Rectal smooth muscle tissue (tissue), 1 donor: ENCODE measurements at regions not wholly inside any gene's neighbourhood (a gene's known extent, or its start where the extent isn't known, plus 50 kb on each side); places are given as distances from the start of the nearest gene placed in this dataset.
"Not testable (repeated sequence)": the region's sequence is repeated elsewhere in the genome, so short reads cannot be mapped to it uniquely, and the experiment has no call there.

Experiments
- H3K27ac ChIP-seq: one replicate; pipeline ENCODE4 v1.7.0; 2013; ENCODE audit warnings: low read depth, low read length, inconsistent platforms
- H3K27me3 ChIP-seq: one replicate; pipeline ENCODE4 v1.7.0; 2013; ENCODE audit warnings: low read length; ENCODE audit not compliant: control insufficient read depth, insufficient read depth
- H3K36me3 ChIP-seq: one replicate; pipeline ENCODE4 v1.7.0; 2013; ENCODE audit warnings: low read length; ENCODE audit not compliant: control insufficient read depth, insufficient read depth
- H3K4me1 ChIP-seq: one replicate; pipeline ENCODE4 v1.7.0; 2013; ENCODE audit warnings: low read length; ENCODE audit not compliant: control insufficient read depth, insufficient read depth
- H3K4me3 ChIP-seq: one replicate; pipeline ENCODE4 v1.7.0; 2013; ENCODE audit warnings: low read length
- H3K9ac ChIP-seq: one replicate; pipeline ENCODE4 v1.7.0; 2013; ENCODE audit warnings: low read length

DNA sequence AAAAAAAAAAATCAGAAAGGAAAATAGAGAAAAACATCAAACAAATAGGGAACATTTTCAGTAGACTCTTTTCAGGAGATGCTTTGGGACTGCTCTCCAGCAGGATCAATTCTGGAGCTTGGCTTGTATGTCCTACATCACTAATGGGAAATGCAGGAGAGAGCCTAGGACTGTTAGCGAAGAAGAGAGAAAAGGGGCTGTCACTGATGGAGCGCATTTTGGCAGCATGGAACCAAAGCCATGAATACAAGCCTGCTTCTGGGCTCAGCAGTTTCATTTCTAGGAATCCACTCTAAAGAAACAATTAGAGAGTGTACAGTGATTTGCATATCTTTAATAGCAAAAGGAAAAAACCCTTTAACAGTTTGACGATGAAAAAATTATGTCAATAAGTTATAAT, 203.9 kb downstream of the NUFIP1 start:
- Histone ChIP-seq H3K4me1 (no peaks in the 10 kb centered on the region), H3K4me3 (no peak overlapping the region), H3K27ac (no peak overlapping the region), H3K36me3 (no peaks in the 10 kb centered on the region), H3K9ac (no peak overlapping the region), H3K27me3 (no peaks in the 10 kb centered on the region)

DNA sequence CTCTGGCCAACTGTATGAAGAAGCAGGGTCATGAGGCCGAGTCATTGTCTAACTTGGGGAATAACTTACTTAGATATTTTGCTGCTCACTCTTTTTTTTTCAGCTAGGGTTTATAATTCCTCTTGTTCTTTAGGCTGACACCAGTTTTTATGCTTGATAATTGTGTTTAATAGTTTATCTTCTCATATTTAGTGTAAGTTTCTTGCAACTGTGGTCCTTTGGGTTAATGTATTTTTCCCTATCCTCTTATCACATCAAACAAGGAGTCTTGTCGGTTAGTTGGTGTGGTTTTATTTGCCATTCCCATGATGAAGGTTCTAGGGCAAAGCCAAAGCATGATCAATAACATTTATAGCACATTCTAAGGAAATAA, 204.6 kb downstream of the NUFIP1 start:
- Histone ChIP-seq H3K4me3 (no peak overlapping the region), H3K36me3 (no peaks in the 10 kb centered on the region), H3K9ac (no peak overlapping the region), H3K4me1 (no peaks in the 10 kb centered on the region), H3K27ac (no peak overlapping the region), H3K27me3 (no peaks in the 10 kb centered on the region)

DNA sequence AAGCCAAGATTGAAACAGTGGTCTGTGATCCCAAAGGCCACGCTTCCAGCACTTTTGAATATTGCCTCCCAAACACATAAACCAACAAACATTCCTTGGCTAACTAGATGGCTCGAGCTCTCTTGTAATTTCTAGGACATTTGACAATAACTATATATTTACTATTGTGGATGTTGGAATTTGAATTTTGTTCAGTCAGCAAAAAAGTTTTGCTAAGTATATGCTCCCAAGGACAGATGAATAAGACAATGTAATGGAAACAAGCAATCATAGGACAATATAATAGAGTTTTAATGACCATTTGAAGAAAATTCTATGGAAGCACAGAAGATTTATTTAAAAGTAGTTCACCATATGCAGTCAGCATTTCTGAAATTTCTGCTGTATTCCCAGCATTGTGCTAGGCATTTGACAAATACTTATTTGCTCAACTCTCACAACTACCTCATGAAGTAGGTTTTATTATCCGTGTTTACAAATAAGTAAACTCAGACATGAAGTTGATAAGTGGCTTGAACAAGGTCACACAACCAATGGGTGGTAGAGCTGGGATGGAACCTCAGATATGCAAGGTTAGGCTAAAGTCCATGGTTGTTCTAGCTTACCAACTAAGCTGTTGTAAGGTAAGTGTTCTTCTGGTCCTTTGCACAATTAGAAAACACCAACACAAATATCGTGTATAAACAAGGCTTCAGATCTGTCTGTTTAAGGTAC, 205.1 kb downstream of the NUFIP1 start:
- H3K4me3 ChIP-seq = no peak overlapping the region
- no peaks in the 10 kb centered on the region for H3K36me3 ChIP-seq
- H3K27ac ChIP-seq = no peak overlapping the region
- no peak overlapping the region for H3K9ac ChIP-seq
- no peaks in the 10 kb centered on the region for H3K27me3 ChIP-seq
- no peaks in the 10 kb centered on the region for H3K4me1 ChIP-seq

DNA sequence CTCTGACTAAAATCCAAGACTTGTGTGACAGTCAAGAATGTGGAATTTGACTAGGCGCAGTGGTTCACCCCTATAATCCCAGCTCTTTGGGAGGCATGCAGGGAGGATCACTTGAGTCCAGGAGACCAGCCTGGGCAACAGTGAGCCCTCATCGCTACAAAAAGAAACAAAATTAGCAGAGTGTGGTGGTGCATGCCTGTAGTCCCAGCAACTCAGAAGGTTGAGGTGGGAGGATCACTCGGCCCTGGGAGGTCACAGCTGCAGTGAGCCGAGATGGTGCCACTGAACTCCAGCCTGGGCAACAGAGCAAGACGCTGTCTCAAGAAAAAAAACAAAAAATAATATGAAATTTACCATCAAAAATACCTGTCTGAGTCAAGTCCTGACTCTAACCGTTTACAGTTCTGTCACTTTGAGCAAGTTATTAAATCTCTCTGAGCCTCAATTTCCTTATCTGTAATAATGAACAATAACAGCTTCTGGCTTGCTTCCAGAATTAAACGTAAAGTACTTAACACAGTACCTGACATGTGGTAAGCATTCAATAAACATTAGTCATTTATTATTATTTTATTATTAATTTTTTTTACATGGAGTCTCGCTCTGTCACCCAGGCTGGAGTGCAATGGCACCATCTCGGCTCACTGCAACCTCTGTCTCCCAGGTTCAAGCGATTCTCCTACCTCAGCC, 204.6 kb upstream of the TSC22D1 start:
- H3K4me1 ChIP-seq = no peaks in the 10 kb centered on the region
- no peaks in the 10 kb centered on the region for H3K36me3 ChIP-seq
- H3K4me3 ChIP-seq = no peak overlapping the region
- H3K27me3 ChIP-seq = no peaks in the 10 kb centered on the region
- H3K9ac ChIP-seq = no peak overlapping the region
- no peak overlapping the region for H3K27ac ChIP-seq

DNA sequence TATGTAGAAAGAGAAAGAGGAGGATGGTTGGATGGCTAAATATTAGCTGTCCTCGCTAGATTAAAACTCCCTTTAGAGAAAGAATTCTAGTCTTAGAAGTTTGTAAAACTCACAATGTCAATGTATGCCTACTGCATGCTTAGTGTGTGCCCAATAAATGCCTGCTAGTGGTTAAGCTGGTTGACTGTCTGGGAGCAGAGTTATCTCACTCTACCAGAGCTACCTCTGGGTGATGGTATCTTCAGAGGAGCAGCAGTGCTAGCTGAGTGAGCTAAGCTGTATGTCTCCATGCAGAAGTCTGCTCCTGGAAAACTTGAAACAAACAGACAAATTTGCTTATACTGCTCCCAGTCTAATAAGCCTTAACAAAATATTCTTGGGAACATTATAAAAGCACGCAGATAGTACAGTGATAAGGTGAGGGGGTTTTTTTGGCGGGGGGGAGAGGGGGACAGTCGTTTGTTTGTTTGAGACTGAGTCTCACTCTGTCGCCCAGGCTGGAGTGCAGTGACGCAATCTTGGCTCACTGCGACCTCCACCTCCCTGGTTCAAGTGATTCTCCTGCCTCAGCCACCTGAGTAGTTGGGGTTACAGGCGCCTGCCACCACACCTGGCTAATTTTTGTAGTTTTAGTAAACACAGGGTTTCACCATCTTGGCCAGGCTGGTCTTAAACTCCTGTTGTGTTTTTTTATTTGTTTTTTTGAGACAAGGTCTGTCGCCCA, 202.8 kb upstream of the TSC22D1 start:
- Histone ChIP-seq H3K27me3 (no peaks in the 10 kb centered on the region), H3K36me3 (no peaks in the 10 kb centered on the region), H3K9ac (no peak overlapping the region), H3K27ac (no peak overlapping the region), H3K4me1 (no peaks in the 10 kb centered on the region), H3K4me3 (no peak overlapping the region)

DNA sequence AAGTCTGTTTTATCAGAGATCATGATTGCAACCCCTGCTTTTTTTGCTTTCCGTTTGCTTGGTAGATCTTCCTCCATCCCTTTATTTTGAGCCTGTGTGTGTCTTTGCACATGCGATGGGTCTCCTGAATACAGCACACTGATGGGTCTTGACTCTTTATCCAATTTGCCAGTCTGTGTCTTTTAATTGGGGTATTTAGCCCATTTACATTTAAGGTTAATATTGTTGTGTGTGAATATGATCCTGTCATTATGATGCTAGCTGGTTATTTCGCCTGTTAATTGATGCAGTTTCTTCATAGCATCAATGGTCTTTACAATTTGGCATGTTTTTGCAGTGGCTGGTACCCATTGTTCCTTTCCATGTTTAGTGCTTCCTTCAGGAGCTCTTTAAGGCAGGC, 199.2 kb upstream of the TSC22D1 start:
- not testable (repeated sequence) for H3K36me3 ChIP-seq, H3K9ac ChIP-seq, H3K27me3 ChIP-seq, H3K27ac ChIP-seq, H3K4me3 ChIP-seq, H3K4me1 ChIP-seq

DNA sequence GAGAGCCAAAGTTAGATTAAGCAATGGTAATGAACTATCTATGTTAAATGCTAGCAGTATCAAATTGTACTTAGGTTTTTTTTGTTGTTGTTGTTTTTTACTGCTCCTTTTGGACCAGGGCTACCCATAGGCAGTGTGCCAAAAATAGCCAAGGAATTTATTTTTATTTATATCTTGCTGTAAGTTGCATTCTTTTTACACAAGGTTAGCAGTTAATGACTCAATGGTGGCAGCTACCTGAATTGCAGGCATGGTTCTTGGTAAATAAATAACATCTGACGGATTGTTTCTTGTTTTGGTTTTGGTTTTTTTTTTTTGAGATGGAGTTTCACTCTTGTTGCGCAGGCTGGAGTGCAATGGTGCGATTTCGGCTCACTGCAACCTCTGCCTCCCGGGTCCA, 194.8 kb upstream of the TSC22D1 start:
- H3K4me1 ChIP-seq = no peaks in the 10 kb centered on the region
- no peak overlapping the region for H3K27ac ChIP-seq
- H3K4me3 ChIP-seq = no peak overlapping the region
- no peak overlapping the region for H3K9ac ChIP-seq
- no peaks in the 10 kb centered on the region for H3K36me3 ChIP-seq
- no peaks in the 10 kb centered on the region for H3K27me3 ChIP-seq

DNA sequence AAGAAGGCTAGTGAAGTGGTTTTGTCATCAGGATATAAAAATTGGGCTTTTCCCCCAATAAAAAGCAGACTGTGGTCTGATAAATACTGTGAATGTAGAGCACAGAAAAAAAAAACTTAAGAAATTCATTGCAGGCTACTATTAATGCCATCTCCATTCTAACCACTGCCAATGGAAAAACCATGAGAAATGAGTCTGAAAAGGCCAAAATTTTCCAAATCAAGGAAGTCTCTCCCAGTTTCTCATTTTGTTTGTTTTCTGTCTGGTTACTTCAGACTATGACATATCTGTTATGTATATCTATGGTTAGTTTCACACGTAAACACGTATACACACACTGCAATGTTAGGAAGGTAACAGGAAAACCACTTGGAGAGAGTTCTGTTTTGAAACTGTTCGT, 193.6 kb upstream of the TSC22D1 start:
- Histone ChIP-seq H3K4me1 (no peaks in the 10 kb centered on the region), H3K9ac (no peak overlapping the region), H3K36me3 (no peaks in the 10 kb centered on the region), H3K4me3 (no peak overlapping the region), H3K27ac (no peak overlapping the region), H3K27me3 (no peaks in the 10 kb centered on the region)

DNA sequence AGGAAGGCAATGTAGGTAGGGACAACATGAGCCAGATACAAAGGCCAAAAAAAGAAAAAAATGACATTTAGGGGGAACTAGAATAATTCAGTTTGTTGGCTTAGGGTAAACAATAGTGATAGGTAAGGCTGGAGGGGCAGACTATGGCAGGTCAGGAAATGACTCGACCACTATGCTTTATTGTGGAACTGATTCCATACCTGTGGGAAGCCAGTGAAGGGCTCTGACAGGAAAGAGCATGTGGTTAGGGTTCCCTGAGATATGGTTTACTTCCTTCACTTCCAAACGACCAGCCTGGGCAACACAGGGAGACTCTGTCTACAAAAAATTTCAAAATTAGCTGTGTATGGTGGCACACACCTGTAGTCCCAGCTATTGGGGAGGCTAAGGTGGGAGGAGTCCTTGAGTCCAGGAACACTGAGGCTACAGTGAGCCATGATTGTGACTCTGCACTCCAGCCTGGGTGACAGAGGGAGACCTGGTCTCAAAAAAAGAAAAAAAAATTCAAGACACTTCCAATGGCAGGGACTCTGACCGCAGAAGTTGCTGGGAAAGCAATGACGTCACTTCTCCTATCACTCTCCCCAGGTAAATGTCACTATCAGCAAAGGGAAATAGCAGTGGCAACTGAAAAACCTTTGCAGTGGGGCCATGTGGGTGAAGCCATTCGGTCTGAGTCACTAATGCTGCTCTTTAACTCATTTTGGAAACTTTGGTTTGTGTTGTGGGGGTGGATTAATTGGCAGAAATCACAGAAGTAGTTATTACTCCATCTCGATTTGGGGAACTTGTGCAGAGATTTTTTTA, 192.8 kb upstream of the TSC22D1 start:
- Histone ChIP-seq H3K36me3 (no peaks in the 10 kb centered on the region), H3K27me3 (no peaks in the 10 kb centered on the region), H3K9ac (no peak overlapping the region), H3K4me1 (no peaks in the 10 kb centered on the region), H3K4me3 (no peak overlapping the region), H3K27ac (no peak overlapping the region)

DNA sequence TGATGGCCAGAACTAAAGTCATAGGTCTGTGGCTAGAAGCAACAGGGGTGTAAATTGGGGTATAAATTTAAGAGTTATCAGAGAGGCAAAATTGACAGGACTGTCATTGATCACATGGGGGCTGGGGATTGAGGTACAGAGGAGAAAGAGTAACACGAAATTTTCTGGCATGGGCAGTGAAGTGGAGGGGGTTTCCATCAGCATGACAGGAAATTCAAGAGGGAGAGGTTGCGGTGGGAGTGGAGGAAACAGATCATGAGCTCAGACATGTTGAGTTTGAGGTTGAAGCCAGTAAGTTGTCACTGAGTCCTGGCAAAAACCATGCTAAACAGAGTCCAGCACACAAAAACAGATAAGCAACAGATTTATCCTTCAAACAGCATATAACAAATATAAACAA, 192.1 kb upstream of the TSC22D1 start:
- Histone ChIP-seq H3K27me3 (no peaks in the 10 kb centered on the region), H3K36me3 (no peaks in the 10 kb centered on the region), H3K27ac (no peak overlapping the region), H3K4me1 (no peaks in the 10 kb centered on the region), H3K4me3 (no peak overlapping the region), H3K9ac (no peak overlapping the region)

DNA sequence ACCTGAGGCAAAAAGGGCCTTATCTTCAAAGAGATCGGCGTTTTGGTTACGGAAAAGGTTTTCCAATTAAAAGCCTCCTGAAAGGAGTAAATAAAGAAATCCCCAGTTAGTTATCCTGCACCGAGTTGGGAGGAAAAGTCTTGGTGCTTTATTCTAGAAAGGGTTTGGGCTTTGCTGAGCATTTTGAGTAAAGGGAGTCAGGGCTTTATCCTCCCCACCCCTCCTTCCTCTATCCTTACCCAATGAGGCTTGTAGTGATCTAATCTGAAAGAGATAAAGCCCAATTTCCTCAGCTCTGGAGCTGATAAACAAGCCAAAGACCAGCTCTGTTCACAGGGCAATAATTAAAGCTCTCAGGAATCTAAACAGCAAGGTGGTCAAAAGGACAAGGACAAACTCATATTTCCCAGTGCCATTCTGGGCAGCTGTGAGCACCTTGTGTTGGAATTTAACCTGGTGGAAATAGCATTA, 188.9 kb upstream of the TSC22D1 start:
- H3K4me1 ChIP-seq = no peaks in the 10 kb centered on the region
- no peaks in the 10 kb centered on the region for H3K36me3 ChIP-seq
- H3K9ac ChIP-seq = no peak overlapping the region
- no peak overlapping the region for H3K4me3 ChIP-seq
- H3K27ac ChIP-seq = no peak overlapping the region
- no peaks in the 10 kb centered on the region for H3K27me3 ChIP-seq

DNA sequence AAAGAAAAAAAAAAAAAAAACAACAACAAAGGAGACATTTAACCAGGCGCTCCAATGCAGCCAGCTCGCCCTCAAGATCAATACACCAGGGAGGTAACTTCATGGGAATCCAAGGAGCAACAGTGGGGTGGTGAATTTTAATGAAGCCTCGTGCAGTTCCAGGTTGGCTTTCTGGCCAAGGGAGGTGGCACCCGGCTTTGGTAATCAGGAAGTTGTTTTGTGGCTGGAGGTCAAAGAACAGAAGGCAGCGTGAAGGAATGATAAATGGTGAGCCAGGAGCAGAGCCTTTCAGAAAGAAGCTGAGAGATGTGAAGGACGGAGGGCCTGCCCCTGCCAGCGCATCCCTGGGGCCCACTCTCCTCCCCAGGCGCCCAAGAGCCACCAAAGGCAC, 188.2 kb upstream of the TSC22D1 start:
- Histone ChIP-seq H3K9ac (no peak overlapping the region), H3K36me3 (no peaks in the 10 kb centered on the region), H3K4me1 (no peaks in the 10 kb centered on the region), H3K27ac (no peak overlapping the region), H3K27me3 (no peaks in the 10 kb centered on the region), H3K4me3 (no peak overlapping the region)
